CD4-positive, alpha-beta T cell treated with Interleukin-2 at 100 ng/mL for 4 hours (primary cell): ENCODE measurements at regions not wholly inside any gene's neighbourhood (a gene's known extent, or its start where the extent isn't known, plus 50 kb on each side); places are given as distances from the start of the nearest gene placed in this dataset.

Experiments used
- DNase-seq: peaks from one replicate; pipeline ENCODE4 v3.0.0-alpha.2; 2020; ENCODE audit warnings: low spot score

GRCh38 chr5:1706021-1706420 lies 93.6 kb downstream of the MRPL36 start:
- no peak for DNase-seq

DNA sequence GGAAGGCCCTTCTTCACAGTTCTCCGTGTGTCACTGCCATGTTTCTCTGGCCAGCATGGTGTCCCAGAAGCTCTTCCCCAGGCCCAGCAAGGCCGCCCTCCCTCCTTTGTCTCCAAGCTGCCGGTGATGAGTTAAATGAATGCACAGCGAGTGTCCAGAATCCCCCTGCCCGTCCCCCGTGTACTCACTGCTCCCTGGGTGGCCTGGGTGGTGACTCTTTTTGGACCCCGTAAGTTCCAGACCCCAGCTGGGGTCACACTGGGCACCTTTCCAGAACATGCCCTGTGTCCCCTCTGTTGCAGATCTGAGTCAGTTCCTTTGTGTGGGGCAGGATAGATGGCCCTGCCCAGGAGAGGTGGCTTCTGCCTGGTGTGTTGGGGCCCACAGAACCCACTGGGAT lies 95.0 kb downstream of the MRPL36 start:
- DNase-seq = no peak

DNA sequence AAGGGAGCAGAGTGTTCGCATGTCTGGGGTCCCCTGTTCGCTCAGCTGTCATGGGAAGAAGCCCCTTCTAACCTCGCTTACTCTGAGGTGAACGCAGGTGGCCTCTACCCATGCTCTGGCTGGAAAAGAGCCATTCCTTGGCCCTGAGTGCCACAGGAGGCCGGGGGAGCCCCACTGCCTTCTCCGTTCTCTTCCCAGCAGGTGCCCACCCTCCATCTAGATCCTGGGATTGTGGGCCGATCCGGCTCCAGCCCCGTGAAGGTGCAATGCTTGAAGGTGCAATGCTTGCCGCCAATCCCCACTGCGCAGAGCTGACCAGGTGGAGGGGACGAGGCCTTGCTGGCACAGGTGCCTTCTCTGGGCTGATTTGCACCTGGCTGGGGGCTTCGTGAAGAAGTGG lies 95.4 kb downstream of the MRPL36 start:
- no peak for DNase-seq

GRCh38 chr5:1703352-1704050 lies 96.1 kb downstream of the MRPL36 start:
- no peak for DNase-seq

DNA sequence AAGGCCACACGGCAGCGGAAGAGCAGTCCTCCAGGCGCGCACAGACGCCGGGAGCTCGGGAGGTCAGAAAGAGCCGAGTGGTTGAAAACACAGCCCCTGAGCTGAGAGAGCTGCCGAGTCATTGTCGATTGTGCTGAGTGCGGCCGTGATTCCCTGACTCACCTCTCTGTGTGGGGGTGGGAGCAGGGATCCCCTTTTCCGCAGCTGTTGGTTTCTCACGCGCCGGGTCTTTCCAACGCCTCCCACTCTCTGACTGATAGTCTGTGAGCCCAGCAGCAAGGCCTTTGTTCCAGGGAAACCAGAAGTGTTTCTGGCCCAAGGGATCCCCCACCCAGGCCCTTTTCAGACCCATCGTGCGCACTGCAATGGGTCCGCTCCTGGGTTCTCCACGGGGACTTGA lies 97.3 kb downstream of the MRPL36 start:
- DNase-seq = no peak

- no peak for DNase-seq
Measured at GRCh38 chr5:1701884-1702283, 97.8 kb downstream of the MRPL36 start.

- DNase-seq = no peak
Measured at GRCh38 chr5:1701216-1701864, 98.3 kb downstream of the MRPL36 start.

DNA sequence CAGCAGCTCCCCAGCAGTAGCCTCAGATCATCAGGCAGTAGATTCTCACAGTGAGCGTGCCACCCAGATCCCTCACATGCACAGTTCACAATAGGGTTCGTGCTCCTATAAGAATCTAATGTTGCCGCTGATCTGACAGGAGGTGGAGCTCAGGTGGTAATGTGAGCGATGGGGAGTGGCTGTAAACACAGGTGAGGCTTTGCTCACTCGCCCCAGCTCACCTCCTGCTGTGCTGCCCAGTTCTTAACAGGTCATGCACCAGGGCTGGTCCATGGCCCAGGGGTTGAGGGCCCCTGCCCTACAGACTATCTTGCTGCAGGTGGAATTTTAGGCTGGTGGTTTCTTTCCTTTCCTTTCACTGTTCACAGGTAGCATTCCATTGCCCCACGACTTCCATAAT lies 100.2 kb downstream of the MRPL36 start:
- DNase-seq = no peak

DNA sequence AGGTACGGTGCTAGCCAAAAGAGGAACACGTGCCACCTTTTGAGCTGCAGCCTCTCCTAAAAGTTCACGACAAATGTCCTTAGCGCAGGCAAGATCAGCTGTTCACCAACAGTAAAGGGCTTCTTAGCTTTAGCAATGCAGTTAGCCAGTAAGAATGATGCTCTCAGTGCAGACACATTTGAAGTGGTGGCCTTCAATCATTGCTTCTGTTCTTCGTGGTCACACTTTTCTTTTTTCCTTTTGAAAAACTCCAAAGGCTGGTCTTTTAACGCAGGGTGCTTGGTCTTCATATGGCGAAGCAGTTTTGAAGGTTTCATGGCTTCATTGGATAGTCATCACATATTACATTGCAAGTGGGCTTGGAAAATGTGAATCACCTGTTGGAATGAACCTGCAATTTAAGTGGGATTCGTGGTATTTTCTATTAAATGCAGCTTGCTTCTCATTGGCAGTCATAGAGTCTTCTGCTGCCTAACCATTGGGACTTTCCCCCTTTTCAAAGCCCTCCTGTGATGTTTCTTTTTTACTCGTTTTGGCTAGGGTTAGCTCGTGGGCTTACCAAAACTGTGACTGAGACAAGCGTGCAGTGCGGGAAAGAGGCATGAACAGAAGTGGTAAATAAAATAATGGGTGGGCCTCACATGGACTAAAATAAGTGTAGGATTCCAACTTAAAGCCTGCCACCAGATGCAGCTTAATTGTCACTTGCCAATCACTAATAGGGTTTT lies 100.9 kb downstream of the MRPL36 start:
- DNase-seq = no peak

DNA sequence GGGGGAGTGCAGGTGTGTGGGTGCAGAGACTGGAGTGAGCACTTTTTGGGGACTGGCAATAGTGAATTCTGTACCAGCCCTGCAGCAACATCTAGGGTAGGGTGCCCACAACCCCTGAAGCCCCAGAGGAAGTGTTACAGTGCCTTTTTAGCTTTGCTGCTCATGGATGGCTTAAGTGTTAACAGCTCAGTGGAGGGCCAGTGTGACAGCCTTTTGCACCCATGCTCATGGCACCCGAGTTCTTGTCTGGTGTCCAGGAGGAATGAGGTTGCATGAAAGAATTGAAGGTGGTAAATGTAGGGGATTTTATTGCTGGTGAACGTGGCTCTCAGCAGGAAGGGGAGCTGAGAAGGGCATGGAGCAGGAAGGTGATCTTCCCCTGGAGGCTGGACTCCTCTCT lies 107.3 kb downstream of the MRPL36 start:
- DNase-seq = no peak

DNA sequence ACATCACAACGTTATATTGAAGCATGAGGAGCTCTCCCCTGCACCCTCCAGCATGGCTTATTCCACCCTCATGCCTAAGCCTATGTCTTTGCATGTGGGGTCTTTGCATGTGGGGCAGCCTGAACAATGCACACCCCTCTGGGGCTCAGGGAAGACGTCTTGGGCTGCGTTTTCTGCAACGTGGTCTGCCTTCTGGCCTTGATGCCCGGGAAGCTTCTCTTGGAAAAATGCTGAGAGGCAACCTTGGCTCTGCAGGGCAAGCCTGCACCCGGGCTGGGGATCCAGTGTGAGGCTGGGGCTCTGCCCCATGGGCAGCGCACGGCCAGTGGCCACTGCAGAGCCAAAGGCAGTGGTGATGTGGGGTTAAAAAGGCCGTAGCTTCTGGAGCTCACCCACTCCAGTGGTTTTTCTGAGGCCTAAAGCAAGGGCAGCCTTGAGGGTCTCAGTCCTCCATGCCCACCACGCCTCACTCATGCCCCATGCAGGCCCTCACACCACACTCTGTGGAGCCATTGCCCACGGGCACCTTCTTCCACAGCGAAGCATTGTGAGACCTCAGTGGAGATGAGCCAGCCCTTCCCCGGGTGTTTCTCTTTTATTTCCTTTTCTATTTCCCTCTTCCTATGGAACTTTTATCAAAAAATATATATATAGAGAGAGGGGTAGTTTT lies 112.2 kb downstream of the MRPL36 start:
- DNase-seq = no peak

DNA sequence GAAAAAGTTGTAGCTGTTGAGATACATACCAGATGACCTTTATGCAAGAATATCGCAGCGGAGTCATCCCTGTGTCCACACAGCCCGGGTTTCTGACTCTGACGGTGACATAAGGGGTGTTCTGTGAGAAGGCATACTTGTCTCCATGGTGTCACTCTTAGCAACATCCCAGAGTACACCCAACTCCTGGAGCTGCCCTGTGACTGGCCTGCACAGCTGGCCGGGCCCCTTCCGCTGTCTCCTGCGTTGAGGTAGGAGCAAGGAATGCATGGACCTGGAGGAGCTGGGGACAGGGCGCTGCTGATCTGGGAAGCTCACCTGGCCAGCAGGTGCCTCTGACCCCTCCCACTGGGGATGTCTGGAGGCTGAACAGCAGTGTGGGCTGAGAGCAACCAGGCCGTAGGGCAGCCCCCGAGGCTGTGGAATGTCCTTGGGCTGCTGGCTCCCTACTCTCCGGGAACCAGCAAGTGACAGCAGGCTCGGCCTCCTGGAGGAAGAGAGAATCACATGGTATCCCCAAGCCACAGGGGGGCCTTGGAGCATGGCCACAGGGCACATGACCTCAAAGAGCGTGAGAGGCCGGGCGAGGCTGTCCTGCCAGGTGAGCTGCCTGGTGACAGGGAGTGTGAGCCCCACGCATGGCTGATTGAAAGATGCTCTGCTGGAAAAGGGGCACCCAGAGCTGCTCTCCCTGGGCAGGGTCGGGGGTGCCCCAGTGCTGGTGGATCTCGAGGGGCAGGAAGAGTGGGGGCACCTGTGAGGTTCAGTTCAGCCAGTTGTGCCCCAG lies 113.4 kb downstream of the MRPL36 start:
- DNase-seq = no peak

GRCh38 chr5:1685066-1685465 lies 114.6 kb downstream of the MRPL36 start:
- DNase-seq = no peak

DNA sequence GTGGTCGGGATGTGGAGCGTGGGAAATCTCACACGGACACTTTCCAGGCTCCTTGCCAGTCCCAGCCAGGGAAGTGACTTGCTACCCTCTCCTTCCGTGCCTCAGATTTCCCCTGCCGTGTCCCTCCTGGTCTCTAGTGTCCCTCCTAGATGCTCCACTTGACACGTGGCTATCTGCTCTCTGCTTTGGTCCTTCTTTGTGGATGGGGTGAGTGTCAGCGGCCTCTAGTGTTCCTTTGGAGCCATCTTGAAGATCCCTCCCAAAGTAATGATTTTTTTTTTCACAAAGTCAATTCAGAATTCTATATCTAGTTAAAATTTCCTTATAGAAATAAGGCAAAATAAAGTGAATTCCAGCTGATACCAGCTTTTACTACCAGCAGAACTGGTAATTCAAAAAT lies 117.7 kb downstream of the MRPL36 start:
- no peak for DNase-seq

DNA sequence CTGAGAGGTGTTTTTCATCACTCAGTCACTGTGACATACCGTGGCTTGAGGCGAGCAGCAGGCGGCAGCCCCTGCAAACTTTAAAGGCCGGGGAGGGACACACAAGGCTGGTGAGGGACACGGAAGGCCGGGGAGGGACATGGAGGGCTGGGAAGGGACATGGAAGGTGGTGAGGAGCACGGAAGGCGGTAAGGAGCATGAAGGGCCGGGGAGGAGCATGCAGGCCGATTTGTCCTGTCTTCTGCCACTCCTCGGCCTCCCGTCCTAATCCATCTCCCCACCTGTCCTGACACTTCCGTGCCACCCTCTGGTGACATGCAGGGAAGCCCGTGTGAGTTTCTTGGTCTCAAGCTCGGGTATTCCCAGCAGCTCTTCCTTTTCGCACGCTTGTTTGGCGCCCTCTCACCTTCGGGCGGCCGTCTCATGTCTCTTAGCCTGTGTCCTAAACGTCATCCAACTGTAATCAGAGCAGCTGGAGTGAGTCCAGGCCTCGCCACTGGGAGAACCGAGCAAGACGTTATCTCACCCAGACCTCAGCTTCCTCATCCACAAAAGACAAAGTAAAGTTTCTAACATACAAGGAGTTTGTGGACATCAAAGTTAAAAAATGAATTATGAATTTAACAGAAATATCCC lies 126.5 kb downstream of the MRPL36 start:
- DNase-seq = no peak

- DNase-seq = no peak
Measured at GRCh38 chr5:1672396-1672795, 127.2 kb downstream of the MRPL36 start.

- DNase-seq = no peak
Measured at GRCh38 chr5:1671351-1671750, 128.3 kb downstream of the MRPL36 start.

GRCh38 chr5:1670351-1670750 lies 129.3 kb downstream of the MRPL36 start:
- no peak for DNase-seq

GRCh38 chr5:1669276-1670155 lies 130.1 kb downstream of the MRPL36 start:
- no peak for DNase-seq

DNA sequence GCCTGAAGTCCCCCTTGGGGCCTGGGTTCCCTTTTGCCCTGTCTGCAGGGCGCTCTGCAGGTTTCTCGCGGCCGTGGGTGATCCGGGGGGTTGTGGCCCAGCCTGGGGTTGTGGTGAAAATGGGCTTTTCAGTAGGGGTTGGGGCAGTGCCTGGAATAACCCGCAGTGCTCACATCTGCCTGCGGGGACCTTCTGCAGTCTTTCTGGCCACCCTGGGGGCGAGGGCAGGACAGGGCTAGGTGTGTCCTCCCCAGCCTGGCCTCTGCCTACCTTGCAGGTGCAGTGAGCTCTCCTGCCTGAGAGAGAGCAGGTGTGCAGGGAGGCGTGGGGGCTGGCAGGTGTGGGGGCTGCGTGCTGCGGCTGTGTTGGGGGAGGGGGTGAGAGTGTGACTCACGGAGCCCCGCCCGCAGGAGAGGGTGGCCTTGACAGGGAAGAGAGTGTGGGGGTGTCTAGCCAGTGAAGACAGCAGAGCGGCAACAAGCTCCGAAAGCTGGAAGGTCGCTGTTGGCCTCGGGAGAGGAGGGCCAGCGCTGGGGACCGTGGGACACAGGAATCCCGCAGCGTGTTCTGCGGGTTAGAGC lies 131.4 kb downstream of the MRPL36 start:
- no peak for DNase-seq
